Activated T-helper 9 cell treated with anti-CD3 and anti-CD28 coated beads, Interleukin-2, amount 50 U/mL, for 16 hours (primary cell): ENCODE measurements at regions not wholly inside any gene's neighbourhood (a gene's known extent, or its start where the extent isn't known, plus 50 kb on each side); places are given as distances from the start of the nearest gene placed in this dataset.

Experiments
- DNase-seq: peaks from one replicate; pipeline ENCODE4 v3.0.0-alpha.2; 2020; ENCODE audit warnings: low read depth

- DNase-seq = no peak
Observed at GRCh38 chr16:86317813-86318650, 192.3 kb upstream of the FOXF1 start.

- DNase-seq = no peak
Observed at GRCh38 chr16:86319585-86320236, 190.6 kb upstream of the FOXF1 start.

GRCh38 chr16:86320237-86320595, 190.1 kb upstream of the FOXF1 start:
- DNase-seq = no peak

DNA sequence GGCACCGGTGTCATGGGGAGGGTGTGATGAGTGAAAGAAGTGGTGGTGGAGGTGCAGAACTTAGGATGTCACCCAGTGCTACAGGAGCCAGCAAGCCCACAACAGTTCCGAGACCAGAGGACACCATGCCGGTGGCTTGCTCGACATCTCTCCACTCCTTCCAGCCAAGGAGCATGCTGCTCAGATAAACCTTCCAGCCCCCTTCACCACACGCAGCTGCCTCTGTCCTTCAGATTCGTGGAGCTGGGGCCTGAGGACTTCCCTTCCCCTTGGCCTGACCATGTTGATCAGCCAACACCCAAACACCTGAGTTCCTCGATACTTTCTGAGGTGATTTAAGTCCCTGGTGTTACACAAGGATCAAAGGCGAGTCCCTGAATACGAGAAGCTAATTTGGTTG, 188.8 kb upstream of the FOXF1 start:
- no peak for DNase-seq

GRCh38 chr16:86322283-86322682, 188.0 kb upstream of the FOXF1 start:
- DNase-seq = no peak

DNA sequence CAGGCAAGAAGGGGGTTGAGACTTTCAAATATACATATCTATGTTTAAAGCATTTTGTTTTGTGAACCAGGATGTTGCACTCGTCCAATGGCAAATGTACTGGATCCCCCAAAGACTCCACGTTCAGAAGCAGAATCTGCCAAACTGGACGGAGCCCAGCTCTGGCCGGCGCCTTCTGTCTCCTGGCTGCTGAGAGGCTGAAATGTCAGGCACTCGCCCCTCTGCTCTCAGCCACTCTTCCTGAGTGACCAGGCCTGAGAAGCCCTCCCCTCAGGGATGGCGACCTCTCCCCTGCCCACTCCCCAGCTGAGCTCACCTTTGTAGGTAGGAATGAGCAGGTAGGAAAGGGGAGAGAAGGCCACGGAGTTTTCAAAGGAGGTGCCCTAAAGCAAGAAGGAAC, 187.5 kb upstream of the FOXF1 start:
- no peak for DNase-seq

- no peak for DNase-seq
Observed at GRCh38 chr16:86324320-86324719, 186.0 kb upstream of the FOXF1 start.

- no peak for DNase-seq
Observed at GRCh38 chr16:86325360-86325759, 185.0 kb upstream of the FOXF1 start.

DNA sequence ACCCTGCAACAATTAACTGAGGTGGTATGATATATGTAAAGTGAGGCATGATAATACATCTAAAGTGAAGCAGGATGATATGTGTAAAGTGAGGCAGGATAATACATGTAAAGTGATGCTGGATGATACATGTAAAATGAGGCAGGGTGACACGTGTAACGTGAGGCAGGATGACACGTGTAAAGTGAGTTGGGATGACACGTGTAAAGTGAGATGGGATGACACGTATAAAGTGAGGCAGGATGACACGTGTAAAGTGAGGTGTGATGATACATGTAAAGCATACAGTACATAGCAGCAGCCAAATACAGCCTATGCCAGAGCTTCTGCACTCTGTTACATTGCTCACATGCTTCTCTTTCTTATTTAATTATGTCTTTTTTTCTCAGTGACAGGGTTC, 184.4 kb upstream of the FOXF1 start:
- no peak for DNase-seq

GRCh38 chr16:86327321-86327720, 183.0 kb upstream of the FOXF1 start:
- no peak for DNase-seq

GRCh38 chr16:86330906-86331305, 179.4 kb upstream of the FOXF1 start:
- DNase-seq = no peak

- DNase-seq = no peak
Observed at GRCh38 chr16:86334079-86334635, 176.2 kb upstream of the FOXF1 start.

- DNase-seq = no peak
Observed at GRCh38 chr16:86335266-86336172, 174.8 kb upstream of the FOXF1 start.

DNA sequence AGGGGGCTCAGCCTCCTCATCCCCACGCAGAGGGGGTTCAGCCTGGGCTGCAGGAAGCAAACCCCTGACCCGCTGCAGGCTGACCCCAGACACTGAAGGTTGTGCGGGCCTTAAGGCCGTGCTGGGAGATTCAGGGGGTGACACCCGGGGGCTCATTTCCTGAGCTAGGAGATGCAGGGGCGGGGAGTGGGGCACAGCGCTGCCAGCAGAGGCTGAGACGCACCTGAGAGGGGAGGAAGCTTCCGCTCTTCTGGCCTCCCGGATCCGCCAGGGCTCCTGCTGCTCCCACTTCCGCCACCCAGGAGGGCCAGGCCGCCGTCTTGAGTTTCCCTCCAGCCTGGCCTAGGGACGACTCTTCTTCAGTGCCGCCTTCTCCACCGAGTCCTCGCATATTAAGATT, 173.2 kb upstream of the FOXF1 start:
- DNase-seq = no peak

DNA sequence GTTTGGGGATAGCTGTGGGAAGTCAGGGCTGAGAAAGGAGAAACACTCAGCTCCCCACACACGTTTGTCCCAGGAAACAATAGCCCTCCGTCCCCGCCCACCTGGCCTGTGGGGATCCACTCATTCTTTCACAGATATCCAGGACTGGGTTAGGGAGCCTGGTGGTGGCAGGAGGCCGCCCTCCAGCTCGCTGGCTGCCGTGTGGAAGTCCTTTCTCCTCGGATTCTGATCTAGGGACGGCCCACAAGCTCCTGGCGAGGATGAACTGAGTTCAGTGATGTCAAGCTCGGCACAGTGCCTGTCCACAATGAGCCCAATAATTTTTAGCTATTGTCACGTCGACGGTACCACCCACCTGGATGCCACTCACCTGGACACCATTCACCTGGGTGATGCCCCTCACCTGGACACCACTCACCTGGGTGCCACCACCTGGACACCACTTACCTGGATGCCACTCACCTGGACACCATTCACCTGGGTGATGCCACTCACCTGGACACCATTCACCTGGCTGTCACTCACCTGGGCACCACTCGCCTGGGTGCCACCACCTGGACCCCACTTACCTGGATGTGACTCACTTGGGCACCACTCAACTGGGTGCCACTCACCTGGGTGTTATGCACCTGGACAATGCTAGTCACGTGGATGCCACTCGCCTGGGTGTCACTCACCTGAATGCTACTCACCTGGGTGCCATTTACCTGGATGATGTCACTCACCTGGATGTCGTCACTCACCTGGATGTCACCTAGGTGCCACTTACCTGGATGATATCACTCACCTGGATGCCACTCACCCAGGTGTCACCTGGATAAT, 172.5 kb upstream of the FOXF1 start:
- no peak for DNase-seq

DNA sequence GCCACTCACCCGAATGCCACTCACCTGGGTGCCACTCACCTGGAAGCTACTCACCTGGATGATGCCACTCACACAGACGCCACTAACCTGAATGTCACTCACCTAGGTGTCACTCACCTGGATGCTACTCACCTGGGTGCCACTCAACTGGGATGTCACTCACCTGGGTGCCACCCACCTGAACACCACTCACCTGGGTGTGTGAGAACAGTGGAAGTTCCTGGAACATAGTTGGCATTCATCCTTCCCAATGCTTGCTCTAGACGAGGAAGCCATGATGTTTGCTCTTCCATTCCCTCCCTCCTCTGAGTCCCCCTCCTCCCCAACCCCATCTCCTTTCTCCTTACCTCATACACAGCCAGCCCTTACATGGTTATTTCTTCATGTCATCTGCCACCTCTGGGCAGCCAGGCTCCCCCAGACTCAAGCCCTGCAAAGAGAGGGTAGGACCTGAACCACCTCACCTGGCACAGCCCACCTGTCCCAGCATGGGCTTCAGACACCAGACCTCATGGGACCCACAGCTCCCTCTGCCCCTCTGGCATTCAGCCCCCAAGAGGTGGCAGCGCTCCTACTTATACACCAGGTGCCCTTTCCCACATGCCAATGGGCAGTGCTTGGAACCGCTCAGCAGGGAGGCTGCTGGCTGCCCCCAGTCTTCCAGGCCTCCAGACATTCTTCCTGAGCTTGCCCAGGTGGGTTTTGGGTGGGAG, 171.8 kb upstream of the FOXF1 start:
- no peak for DNase-seq

DNA sequence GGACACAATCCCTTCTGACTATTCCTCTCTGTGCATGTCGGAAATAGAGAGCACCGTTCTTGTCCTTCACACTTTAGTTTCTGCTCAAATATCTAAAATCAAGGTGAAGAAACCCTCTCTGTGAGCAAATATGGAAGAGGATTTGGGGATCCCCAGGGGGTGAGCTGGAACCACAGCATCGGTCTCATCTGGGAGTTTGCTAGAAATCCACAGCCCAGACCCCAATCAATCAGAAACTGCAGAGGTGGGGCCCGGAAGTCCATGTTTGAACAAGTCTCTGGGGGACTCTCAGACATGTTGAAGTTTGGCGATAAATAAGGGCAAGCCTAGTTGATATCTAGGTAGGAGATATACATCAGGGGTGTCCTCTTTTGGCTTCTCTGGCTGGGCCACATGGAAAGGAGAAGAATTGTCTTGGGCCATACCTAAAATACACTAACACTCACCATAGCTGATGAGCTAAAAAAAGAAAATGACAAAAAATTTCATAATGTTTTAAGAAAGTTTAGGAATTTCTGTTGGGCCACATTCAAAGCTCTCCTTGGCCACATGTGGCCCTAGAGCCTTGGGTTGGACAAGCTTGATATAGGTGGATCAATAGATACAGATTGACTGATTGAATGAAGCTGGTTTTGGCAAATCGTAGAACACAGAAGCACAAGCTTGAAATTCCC, 168.0 kb upstream of the FOXF1 start:
- no peak for DNase-seq

DNA sequence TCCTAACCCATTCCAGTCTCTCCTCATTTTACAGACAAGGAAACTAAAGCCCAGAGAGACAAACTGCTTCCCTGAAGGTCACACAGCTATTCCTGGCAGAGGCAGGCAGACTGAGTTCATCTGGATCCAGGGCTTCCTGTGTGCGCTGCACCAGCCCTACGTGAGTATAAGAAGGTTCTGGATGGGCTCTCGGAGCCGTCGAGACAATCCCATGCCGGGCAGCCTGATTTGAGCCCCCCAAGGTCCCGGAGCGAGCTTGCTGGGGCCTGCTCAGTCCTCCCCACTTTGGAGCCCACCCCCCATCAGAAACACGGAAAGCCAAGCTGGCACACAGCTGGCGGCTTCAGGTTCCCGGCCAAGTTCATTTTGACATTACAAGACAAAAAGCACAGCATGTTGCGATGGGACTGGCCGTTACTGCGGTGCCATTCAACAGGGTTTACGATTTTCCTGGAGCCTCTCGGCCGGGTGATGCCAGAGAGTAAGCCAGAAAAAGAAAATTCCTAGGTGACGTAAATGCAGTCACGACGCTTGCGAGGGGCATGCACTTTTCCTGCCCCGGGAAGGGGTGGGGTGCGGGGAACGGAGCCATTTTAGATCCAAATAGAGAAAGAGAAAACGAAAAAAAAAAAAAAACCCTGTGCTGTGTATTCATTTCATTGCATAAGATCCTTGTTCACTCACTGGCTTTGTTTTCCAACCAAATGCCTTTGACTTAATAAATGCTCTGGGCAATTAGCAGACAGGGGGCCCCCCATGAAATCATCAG, 167.1 kb upstream of the FOXF1 start:
- no peak for DNase-seq

DNA sequence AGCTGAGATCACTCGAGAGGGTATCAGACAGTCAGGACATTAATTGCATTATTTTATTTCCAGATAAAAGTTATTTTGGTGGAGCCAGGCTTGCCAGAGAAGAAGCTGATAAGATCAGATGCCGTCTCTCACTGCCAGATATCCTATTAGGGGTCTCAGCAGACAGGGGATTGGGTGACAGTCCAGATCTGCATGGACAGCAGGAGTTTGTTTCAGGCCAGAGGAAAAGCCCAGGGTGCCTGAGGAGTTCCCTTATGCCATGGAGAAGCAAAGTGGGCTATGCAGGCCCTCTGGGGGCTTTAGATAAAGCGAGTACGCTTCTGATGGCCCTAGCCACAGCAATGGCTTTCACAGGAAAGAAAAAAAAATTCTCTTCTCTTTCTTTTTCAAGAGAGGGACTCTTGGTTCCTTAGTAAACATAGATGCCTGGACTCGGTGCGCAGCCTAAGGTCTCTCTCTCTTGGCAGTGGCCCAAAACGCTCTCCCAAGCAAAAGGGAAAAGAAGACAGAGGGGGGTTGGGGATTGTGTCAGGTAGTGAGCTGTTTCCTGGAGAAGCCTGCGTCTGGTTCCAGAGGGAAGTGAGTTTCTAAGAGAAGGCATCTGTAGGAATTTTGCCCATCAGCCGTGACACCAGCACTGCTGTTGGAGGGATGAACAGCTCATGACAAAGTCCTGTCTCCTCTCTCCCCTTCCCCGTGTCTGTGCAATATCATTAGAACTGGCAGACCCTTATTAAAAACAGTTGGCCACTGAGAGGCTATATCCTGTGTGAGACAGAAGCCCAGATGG, 166.3 kb upstream of the FOXF1 start:
- no peak for DNase-seq
